WTC11 (cell line): ENCODE measurements at regions not wholly inside any gene's neighbourhood (a gene's known extent, or its start where the extent isn't known, plus 50 kb on each side); places are given as distances from the start of the nearest gene placed in this dataset.

Source experiments
- JUN ChIP-seq: sonication (generic); formaldehyde crosslinking; IDR thresholded peaks from 2 replicates; pipeline ENCODE4 v1.8.0; 2023; ENCODE audit warnings: mild to moderate bottlenecking, missing genetic modification reagents
- MXD4 ChIP-seq: fragments of 250-450 bp; sonication (Bioruptor Pico); IDR thresholded peaks from 2 replicates; pipeline ENCODE4 v1.8.0; 2021; ENCODE audit warnings: mild to moderate bottlenecking, moderate library complexity, borderline replicate concordance
- NFYB ChIP-seq: sonication (generic); formaldehyde crosslinking; conservative IDR thresholded peaks from 2 replicates; pipeline ENCODE4 v1.8.0; 2022; ENCODE audit warnings: low read depth, missing genetic modification reagents
- NR2C2 ChIP-seq: sonication (generic); formaldehyde crosslinking; IDR thresholded peaks from 2 replicates; pipeline ENCODE4 v1.8.0; 2022; ENCODE audit warnings: mild to moderate bottlenecking, missing genetic modification reagents
- SP1 ChIP-seq: sonication (generic); formaldehyde crosslinking; conservative IDR thresholded peaks from 2 replicates; pipeline ENCODE4 v1.8.1; 2022; ENCODE audit warnings: missing genetic modification reagents
- TF ChIP-seq, protein P1 (sequence below): fragments of 200-600 bp; IDR thresholded peaks from 2 replicates; pipeline ENCODE4 v1.8.0; 2022; ENCODE audit warnings: antibody characterized with exemption
- TF ChIP-seq, protein P2 (sequence below): sonication (generic); formaldehyde crosslinking; conservative IDR thresholded peaks from 2 replicates; pipeline ENCODE4 v1.8.1; 2023; ENCODE audit warnings: mild to moderate bottlenecking, low read depth, missing genetic modification reagents, moderate library complexity
- TF ChIP-seq, protein P3 (sequence below): sonication (generic); formaldehyde crosslinking; IDR thresholded peaks from 2 replicates; pipeline ENCODE4 v1.8.1; 2023; ENCODE audit warnings: mild to moderate bottlenecking, missing genetic modification reagents, moderate library complexity
- TF ChIP-seq, protein P4 (sequence below): fragments of 250-450 bp; sonication (Bioruptor Pico); IDR thresholded peaks from 2 replicates; pipeline ENCODE4 v1.9.0; 2021; ENCODE audit warnings: moderate library complexity, mild to moderate bottlenecking, inconsistent platforms, borderline replicate concordance
- TF ChIP-seq, protein P5 (sequence below): sonication (generic); formaldehyde crosslinking; conservative IDR thresholded peaks from 2 replicates; pipeline ENCODE4 v1.8.1; 2022; ENCODE audit warnings: mild to moderate bottlenecking, missing genetic modification reagents

DNA sequence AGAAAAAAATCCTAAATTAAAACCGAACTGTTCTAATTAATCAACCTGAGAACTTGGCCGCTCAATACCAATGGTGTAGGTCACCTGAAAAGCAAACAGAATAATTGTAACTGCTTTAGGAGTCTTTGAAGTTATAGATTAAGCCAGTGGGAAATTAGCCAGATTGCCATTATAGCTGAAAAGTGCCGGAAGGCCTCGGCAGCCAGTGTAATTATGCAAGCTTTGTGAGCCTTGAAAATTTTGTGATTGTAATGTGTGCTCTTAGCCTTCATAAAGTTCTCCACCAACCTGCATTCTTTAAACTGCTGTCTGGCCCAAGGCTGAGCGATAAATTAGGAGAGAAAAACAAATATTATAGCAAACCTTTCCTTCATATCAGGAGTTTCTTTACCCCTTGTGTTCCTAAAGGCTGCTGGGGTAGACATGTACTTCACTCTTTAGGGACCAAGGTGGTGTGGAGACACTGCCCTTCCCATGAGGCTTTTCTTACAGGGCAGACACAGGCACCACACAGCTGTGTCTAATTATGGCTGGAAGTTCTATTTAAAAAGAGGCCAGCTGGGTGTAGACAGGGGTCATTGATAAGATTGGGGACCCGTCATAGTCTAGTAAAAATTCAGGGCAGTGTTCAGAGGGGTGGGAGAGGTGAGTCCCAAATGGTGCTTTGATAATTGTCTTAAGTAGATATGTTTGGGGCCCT, 991.2 kb downstream of the FLRT2 start:
- TF ChIP-seq, protein P1, sequence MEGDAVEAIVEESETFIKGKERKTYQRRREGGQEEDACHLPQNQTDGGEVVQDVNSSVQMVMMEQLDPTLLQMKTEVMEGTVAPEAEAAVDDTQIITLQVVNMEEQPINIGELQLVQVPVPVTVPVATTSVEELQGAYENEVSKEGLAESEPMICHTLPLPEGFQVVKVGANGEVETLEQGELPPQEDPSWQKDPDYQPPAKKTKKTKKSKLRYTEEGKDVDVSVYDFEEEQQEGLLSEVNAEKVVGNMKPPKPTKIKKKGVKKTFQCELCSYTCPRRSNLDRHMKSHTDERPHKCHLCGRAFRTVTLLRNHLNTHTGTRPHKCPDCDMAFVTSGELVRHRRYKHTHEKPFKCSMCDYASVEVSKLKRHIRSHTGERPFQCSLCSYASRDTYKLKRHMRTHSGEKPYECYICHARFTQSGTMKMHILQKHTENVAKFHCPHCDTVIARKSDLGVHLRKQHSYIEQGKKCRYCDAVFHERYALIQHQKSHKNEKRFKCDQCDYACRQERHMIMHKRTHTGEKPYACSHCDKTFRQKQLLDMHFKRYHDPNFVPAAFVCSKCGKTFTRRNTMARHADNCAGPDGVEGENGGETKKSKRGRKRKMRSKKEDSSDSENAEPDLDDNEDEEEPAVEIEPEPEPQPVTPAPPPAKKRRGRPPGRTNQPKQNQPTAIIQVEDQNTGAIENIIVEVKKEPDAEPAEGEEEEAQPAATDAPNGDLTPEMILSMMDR, result no peak
- no peak for TF ChIP-seq SP1 (CRISPR knock-in tag)
- TF ChIP-seq, protein P2, sequence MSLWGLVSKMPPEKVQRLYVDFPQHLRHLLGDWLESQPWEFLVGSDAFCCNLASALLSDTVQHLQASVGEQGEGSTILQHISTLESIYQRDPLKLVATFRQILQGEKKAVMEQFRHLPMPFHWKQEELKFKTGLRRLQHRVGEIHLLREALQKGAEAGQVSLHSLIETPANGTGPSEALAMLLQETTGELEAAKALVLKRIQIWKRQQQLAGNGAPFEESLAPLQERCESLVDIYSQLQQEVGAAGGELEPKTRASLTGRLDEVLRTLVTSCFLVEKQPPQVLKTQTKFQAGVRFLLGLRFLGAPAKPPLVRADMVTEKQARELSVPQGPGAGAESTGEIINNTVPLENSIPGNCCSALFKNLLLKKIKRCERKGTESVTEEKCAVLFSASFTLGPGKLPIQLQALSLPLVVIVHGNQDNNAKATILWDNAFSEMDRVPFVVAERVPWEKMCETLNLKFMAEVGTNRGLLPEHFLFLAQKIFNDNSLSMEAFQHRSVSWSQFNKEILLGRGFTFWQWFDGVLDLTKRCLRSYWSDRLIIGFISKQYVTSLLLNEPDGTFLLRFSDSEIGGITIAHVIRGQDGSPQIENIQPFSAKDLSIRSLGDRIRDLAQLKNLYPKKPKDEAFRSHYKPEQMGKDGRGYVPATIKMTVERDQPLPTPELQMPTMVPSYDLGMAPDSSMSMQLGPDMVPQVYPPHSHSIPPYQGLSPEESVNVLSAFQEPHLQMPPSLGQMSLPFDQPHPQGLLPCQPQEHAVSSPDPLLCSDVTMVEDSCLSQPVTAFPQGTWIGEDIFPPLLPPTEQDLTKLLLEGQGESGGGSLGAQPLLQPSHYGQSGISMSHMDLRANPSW (CRISPR knock-in tag), result no peak
- TF ChIP-seq, protein P3, sequence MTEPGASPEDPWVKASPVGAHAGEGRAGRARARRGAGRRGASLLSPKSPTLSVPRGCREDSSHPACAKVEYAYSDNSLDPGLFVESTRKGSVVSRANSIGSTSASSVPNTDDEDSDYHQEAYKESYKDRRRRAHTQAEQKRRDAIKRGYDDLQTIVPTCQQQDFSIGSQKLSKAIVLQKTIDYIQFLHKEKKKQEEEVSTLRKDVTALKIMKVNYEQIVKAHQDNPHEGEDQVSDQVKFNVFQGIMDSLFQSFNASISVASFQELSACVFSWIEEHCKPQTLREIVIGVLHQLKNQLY (CRISPR knock-in tag), result no peak
- no peak for TF ChIP-seq JUN (CRISPR knock-in tag)
- TF ChIP-seq, protein P4, sequence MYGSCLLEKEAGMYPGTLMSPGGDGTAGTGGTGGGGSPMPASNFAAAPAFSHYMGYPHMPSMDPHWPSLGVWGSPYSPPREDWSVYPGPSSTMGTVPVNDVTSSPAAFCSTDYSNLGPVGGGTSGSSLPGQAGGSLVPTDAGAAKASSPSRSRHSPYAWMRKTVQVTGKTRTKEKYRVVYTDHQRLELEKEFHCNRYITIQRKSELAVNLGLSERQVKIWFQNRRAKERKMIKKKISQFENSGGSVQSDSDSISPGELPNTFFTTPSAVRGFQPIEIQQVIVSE (CRISPR knock-in tag), result no peak
- no peak for TF ChIP-seq MXD4 (CRISPR knock-in tag)
- TF ChIP-seq, protein P5, sequence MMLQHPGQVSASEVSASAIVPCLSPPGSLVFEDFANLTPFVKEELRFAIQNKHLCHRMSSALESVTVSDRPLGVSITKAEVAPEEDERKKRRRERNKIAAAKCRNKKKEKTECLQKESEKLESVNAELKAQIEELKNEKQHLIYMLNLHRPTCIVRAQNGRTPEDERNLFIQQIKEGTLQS (CRISPR knock-in tag), result no peak
- TF ChIP-seq NR2C2 (CRISPR knock-in tag), result no peak
- TF ChIP-seq NFYB (CRISPR knock-in tag), result no peak
